Neural crest cell (in vitro differentiated cells): ENCODE measurements at regions not wholly inside any gene's neighbourhood (a gene's known extent, or its start where the extent isn't known, plus 50 kb on each side); places are given as distances from the start of the nearest gene placed in this dataset.
"Not testable (repeated sequence)": the region's sequence is repeated elsewhere in the genome, so short reads cannot be mapped to it uniquely, and the experiment has no call there.

ENCODE experiments used
- DNase-seq: peaks from one replicate; pipeline ENCODE4 v3.0.0; 2021; ENCODE audit warnings: low read depth, mixed read lengths, low spot score
- H3K27ac Mint-ChIP-seq: one replicate; pipeline ENCODE4 v1.8.0; 2021; ENCODE audit warnings: mild to moderate bottlenecking, mixed read lengths; ENCODE audit not compliant: unreplicated experiment
- H3K27me3 Mint-ChIP-seq: 2 replicates; pipeline ENCODE4 v1.8.0; 2021; ENCODE audit warnings: low read depth, mild to moderate bottlenecking, mixed read lengths
- H3K36me3 Mint-ChIP-seq: 2 replicates; pipeline ENCODE4 v1.8.0; 2021; ENCODE audit warnings: low read depth, mild to moderate bottlenecking, mixed read lengths
- H3K4me1 Mint-ChIP-seq: 2 replicates; pipeline ENCODE4 v1.8.0; 2021; ENCODE audit warnings: mixed read lengths
- H3K4me3 Mint-ChIP-seq: one replicate; pipeline ENCODE4 v1.8.0; 2021; ENCODE audit warnings: mild to moderate bottlenecking, mixed read lengths
- H3K9me3 Mint-ChIP-seq: 2 replicates; pipeline ENCODE4 v1.8.0; 2021; ENCODE audit warnings: mixed read lengths

GRCh38 chr6:57878792-57879191 lies 561.4 kb downstream of the PRIM2 start:
- H3K4me1 Mint-ChIP-seq, H3K27me3 Mint-ChIP-seq, H3K9me3 Mint-ChIP-seq, H3K36me3 Mint-ChIP-seq, H3K4me3 Mint-ChIP-seq, H3K27ac Mint-ChIP-seq, DNase-seq: not testable (repeated sequence)

DNA sequence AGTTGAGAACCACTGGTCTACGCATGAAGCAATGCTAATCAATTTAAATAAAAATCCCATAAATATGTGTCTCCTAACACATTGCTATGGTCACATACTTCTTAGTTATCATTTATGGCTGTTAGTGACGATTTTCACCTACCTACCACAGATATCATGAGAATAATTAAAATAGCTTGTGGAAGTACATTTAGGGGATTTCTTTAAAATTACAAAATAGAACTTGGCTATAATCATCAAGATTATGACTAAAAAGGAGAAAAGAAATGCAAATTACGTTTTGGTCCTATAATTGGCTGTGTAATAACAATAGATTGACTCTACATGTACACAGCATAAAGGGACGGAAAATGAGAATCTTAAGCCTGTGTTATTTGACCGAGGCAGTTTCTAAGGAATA lies 581.4 kb downstream of the PRIM2 start:
- H3K36me3 Mint-ChIP-seq, H3K9me3 Mint-ChIP-seq, H3K27ac Mint-ChIP-seq, H3K4me1 Mint-ChIP-seq, H3K27me3 Mint-ChIP-seq, DNase-seq, H3K4me3 Mint-ChIP-seq: not testable (repeated sequence)

- H3K27me3 Mint-ChIP-seq, H3K36me3 Mint-ChIP-seq, H3K4me1 Mint-ChIP-seq, DNase-seq, H3K9me3 Mint-ChIP-seq, H3K4me3 Mint-ChIP-seq, H3K27ac Mint-ChIP-seq: not testable (repeated sequence)
These were observed 583.4 kb downstream of the PRIM2 start for GRCh38 chr6:57900687-57901399.

DNA sequence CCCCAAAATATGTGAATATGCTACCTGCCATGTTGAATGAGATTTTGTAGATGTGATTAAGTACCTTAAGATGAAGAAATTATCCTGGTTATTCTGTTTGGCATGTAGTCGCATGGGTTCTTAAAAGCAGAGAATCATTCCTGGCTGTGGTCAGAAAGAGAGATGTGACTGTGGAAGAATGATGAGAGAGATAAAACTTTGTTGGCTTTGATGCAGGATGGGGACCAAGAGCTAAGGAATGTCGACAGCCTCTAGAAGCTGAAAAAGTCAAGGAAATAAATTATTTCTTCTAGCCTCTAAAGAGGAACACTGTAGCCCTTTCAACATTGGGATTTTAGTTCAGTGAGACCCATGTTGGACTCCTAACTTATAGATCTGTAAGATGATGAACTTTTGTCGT lies 584.0 kb downstream of the PRIM2 start:
- not testable (repeated sequence) for H3K4me3 Mint-ChIP-seq, H3K9me3 Mint-ChIP-seq, DNase-seq, H3K36me3 Mint-ChIP-seq, H3K27ac Mint-ChIP-seq, H3K4me1 Mint-ChIP-seq, H3K27me3 Mint-ChIP-seq

- H3K27me3 Mint-ChIP-seq, DNase-seq, H3K36me3 Mint-ChIP-seq, H3K4me3 Mint-ChIP-seq, H3K9me3 Mint-ChIP-seq, H3K4me1 Mint-ChIP-seq, H3K27ac Mint-ChIP-seq: not testable (repeated sequence)
These were observed 586.9 kb downstream of the PRIM2 start for GRCh38 chr6:57904356-57904755.

GRCh38 chr6:57915300-57915699 lies 597.9 kb downstream of the PRIM2 start:
- H3K27ac Mint-ChIP-seq, H3K36me3 Mint-ChIP-seq, DNase-seq, H3K4me1 Mint-ChIP-seq, H3K27me3 Mint-ChIP-seq, H3K4me3 Mint-ChIP-seq, H3K9me3 Mint-ChIP-seq: not testable (repeated sequence)

DNA sequence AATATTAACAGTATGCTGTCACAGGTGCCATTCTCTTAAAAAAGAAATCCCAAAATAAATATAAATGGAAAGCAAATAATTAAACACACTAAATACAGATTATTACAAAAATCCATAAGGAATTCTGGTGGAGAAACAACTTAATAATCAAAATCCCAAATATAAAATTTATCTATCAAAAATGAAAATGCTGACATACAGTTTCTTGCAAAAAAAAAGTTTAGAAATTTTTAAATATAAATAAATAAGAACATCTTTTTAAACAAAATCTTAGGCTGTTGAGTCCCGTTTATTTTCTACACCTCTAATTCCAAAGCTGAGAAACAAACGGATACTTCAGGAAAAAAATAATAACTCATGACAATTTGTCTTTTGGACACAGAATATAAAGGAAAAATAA lies 625.5 kb downstream of the PRIM2 start:
- DNase-seq, H3K27me3 Mint-ChIP-seq, H3K4me3 Mint-ChIP-seq, H3K9me3 Mint-ChIP-seq, H3K4me1 Mint-ChIP-seq, H3K27ac Mint-ChIP-seq, H3K36me3 Mint-ChIP-seq: not testable (repeated sequence)

GRCh38 chr6:57946084-57946768 lies 628.8 kb downstream of the PRIM2 start:
- not testable (repeated sequence) for H3K36me3 Mint-ChIP-seq, H3K27ac Mint-ChIP-seq, H3K27me3 Mint-ChIP-seq, DNase-seq, H3K4me1 Mint-ChIP-seq, H3K4me3 Mint-ChIP-seq, H3K9me3 Mint-ChIP-seq

DNA sequence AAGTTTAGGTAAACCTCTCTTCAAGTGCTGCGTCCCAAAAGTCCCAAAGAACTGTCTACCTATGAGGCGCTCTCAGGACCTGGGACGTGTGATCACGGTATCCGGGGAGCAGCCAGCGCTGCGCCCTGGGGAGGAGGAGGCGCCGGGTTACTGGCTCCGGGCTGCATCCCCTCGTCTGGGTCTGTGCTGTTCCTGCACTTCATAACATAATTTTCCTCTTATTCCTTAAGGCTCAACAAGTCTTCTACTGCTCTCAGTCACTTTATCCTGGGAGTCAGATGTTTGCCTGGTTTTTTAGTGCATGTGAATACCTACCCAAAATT lies 629.3 kb downstream of the PRIM2 start:
- not testable (repeated sequence) for H3K36me3 Mint-ChIP-seq, H3K4me3 Mint-ChIP-seq, H3K27ac Mint-ChIP-seq, H3K4me1 Mint-ChIP-seq, H3K27me3 Mint-ChIP-seq, H3K9me3 Mint-ChIP-seq, DNase-seq

GRCh38 chr6:57948481-57948880 lies 631.1 kb downstream of the PRIM2 start:
- H3K4me1 Mint-ChIP-seq, H3K27me3 Mint-ChIP-seq, DNase-seq, H3K36me3 Mint-ChIP-seq, H3K4me3 Mint-ChIP-seq, H3K27ac Mint-ChIP-seq, H3K9me3 Mint-ChIP-seq: not testable (repeated sequence)

DNA sequence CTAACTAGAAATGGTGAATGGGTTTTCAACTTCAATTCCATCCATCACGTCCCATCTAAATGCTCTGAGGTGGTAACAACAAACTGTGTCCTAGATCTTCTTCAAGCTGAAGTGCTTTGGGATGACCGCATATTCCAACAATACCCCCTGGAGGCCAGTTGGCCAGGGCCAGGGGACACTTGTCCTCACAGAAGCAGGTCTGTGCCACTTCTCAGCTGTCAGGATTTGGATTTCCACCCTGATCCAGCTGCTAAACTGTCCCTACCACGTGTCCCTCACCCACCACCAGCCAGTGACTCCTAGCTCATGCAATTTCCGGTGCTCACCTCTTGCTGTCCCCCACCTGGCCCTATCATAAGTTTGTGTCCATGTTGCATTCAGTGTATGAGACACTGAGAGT lies 633.0 kb downstream of the PRIM2 start:
- not testable (repeated sequence) for H3K4me1 Mint-ChIP-seq, H3K27ac Mint-ChIP-seq, H3K27me3 Mint-ChIP-seq, H3K9me3 Mint-ChIP-seq, DNase-seq, H3K36me3 Mint-ChIP-seq, H3K4me3 Mint-ChIP-seq

GRCh38 chr6:57966757-57967156 lies 649.3 kb downstream of the PRIM2 start:
- not testable (repeated sequence) for H3K27ac Mint-ChIP-seq, H3K36me3 Mint-ChIP-seq, H3K4me3 Mint-ChIP-seq, DNase-seq, H3K9me3 Mint-ChIP-seq, H3K4me1 Mint-ChIP-seq
- H3K27me3 Mint-ChIP-seq = peaks cover 12% of the 10 kb centered on the region

GRCh38 chr6:57971956-57972355 lies 654.5 kb downstream of the PRIM2 start:
- H3K27ac Mint-ChIP-seq, H3K4me1 Mint-ChIP-seq, DNase-seq, H3K27me3 Mint-ChIP-seq, H3K4me3 Mint-ChIP-seq, H3K9me3 Mint-ChIP-seq, H3K36me3 Mint-ChIP-seq: not testable (repeated sequence)
